SKM-1 (cell line): ENCODE measurements at regions not wholly inside any gene's neighbourhood (a gene's known extent, or its start where the extent isn't known, plus 50 kb on each side); places are given as distances from the start of the nearest gene placed in this dataset.

Source experiments
- DNase-seq: peaks from one replicate; lab custom pipeline; 2025; ENCODE audit not compliant: unreplicated experiment; lab: John Stamatoyannopoulos, UW

GRCh38 chr18:10300739-10301138, 153.7 kb upstream of the APCDD1 start:
- no peak for DNase-seq

GRCh38 chr18:10301831-10302483, 152.5 kb upstream of the APCDD1 start:
- no peak for DNase-seq

GRCh38 chr18:10303171-10303570, 151.3 kb upstream of the APCDD1 start:
- no peak for DNase-seq

- DNase-seq: no peak
These were observed 149.6 kb upstream of the APCDD1 start for GRCh38 chr18:10304853-10305252.

GRCh38 chr18:10306779-10307178, 147.7 kb upstream of the APCDD1 start:
- DNase-seq: no peak

GRCh38 chr18:10308154-10308553, 146.3 kb upstream of the APCDD1 start:
- no peak for DNase-seq

- DNase-seq: no peak
These were observed 143.8 kb upstream of the APCDD1 start for GRCh38 chr18:10310626-10311025.

- no peak for DNase-seq
These were observed 142.0 kb upstream of the APCDD1 start for GRCh38 chr18:10312326-10313015.

GRCh38 chr18:10313016-10313342, 141.5 kb upstream of the APCDD1 start:
- DNase-seq: no peak

GRCh38 chr18:10314066-10314465, 140.4 kb upstream of the APCDD1 start:
- DNase-seq: no peak

- no peak for DNase-seq
These were observed 138.9 kb upstream of the APCDD1 start for GRCh38 chr18:10315522-10315921.

GRCh38 chr18:10316778-10317177, 137.7 kb upstream of the APCDD1 start:
- no peak for DNase-seq

- no peak for DNase-seq
These were observed 136.4 kb upstream of the APCDD1 start for GRCh38 chr18:10317864-10318690.

- no peak for DNase-seq
These were observed 135.8 kb upstream of the APCDD1 start for GRCh38 chr18:10318691-10318970.

- DNase-seq: no peak
These were observed 135.4 kb upstream of the APCDD1 start for GRCh38 chr18:10319026-10319425.

- DNase-seq: no peak
These were observed 134.4 kb upstream of the APCDD1 start for GRCh38 chr18:10319914-10320600.

GRCh38 chr18:10320791-10321190, 133.6 kb upstream of the APCDD1 start:
- DNase-seq: no peak

- DNase-seq: no peak
These were observed 132.9 kb upstream of the APCDD1 start for GRCh38 chr18:10321576-10321975.

- no peak for DNase-seq
These were observed 132.4 kb upstream of the APCDD1 start for GRCh38 chr18:10322004-10322403.

- DNase-seq: no peak
These were observed 132.0 kb upstream of the APCDD1 start for GRCh38 chr18:10322435-10322834.

- no peak for DNase-seq
These were observed 125.3 kb upstream of the APCDD1 start for GRCh38 chr18:10329101-10329500.

- no peak for DNase-seq
These were observed 124.0 kb upstream of the APCDD1 start for GRCh38 chr18:10330428-10330827.
